HG02870 (cell line): ENCODE measurements at regions not wholly inside any gene's neighbourhood (a gene's known extent, or its start where the extent isn't known, plus 50 kb on each side); places are given as distances from the start of the nearest gene placed in this dataset.
"Not testable (repeated sequence)": the region's sequence is repeated elsewhere in the genome, so short reads cannot be mapped to it uniquely, and the experiment has no call there.

ENCODE experiments used
- ATAC-seq: cut with Tn5 transposase; IDR thresholded peaks from one replicate; pipeline ENCODE4 v1.9.1; 2021; ENCODE audit warnings: mild to moderate bottlenecking, moderate library complexity; ENCODE audit not compliant: unreplicated experiment

DNA sequence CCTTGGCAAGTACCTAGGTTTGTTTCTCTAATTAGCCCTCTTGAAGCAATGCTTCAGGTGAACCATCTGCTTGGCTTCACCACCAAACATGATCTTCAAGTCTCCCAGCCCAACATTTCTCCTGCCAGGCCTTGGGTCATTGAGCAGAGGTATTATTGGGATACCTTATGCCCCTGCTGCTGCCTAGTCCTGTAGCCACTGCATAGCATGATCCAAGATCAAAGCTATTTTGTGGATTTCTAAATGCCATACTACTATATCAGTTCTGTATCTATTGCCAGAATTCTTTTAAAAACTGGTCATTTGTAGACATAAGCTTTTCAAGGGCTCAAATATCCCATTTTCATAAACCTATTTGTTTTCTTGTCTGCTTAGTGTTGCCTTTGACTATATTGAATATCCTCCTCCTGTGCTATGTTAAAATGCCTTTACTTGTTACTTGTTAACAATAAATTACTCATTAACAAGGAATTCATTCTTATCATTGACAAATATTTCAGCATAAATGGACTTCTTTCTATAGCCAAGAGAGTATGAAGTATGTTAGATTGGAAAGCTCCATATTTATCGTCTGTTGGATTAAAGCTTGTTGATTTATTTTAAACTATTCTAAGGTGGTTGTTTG, 204.5 kb upstream of the RBBP8 start:
- no peak for ATAC-seq

DNA sequence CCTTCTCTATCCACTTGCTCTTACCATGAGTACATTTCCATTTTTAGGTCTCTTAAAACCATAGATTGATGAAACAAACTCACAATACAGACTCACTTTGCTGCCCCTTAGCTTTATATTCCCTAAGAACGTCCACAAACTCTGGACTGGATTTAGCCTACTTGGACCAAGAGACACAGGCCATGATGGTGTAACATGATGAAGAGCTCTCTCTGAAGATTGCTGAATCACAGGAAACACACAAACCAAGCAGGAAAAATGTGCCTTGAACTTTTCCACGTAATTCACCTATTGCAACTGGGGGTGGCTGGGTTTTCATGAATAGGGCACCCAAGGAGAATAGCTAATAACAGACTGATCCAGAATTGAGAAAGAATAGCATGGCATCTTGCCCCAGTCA, 201.7 kb upstream of the RBBP8 start:
- no peak for ATAC-seq

DNA sequence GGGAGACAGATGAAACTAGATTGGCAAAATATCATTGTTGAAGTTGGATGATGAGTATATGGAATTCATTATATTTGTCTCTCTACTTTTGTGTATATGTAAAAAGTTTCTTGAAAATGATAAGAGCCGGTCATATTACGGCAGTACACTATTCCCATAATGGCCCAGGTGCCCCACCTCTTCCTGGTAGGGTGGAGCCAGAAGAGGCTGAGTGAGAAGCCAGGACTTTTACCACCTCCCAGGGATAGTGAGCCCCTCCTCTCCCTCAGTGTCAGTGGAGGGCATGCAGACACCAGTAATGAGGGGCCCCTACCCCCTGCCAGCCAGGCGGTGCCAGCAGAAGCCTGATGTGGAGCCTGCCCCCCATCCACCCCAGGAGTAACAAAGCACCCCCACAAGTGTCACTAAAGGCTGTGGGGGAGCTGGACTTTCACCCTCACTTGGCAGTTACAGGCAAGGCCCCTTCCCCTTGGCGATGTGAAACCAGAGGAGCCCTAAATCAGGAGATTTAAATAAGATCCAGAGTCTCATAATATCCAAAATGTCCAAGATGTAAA, 198.9 kb upstream of the RBBP8 start:
- ATAC-seq: no peak

DNA sequence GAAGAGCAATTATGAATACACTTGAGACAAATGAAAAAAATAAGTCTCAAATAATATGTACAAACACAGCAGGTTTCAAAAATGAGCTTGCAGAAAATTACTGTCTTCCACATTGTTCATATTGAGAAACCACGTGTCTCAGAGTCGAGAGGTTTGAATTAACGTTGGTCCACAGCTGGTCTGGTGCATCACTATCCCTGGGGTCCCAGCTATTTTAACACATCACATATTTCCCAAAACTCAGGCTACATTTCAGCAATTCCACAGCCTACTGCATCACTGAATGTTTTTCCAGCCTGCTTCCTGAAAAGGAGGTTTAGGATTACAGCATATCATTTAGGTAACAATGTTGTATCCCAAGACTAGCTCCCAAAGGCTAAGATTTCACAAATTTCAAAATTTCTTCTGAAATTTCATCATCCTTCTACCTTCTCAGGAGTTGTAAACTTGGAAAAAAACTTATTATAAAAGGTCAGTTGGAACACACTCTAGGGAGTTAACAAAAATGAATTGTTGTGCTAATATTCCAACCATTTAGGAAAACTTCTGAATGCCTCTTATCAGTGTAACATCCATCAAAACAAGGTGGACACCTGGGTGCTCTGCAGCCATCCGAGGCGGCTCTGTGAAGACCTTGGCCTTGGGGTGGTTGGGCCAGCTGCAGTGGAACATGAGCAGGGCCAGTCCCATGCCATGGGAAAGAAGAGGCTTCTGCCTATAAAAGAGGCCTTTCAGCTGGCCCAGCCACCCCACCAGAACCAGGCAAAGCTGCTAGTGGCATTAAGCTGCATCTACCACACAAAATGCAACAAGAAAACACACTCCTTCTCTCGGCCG, 198.1 kb upstream of the RBBP8 start:
- ATAC-seq: no peak

DNA sequence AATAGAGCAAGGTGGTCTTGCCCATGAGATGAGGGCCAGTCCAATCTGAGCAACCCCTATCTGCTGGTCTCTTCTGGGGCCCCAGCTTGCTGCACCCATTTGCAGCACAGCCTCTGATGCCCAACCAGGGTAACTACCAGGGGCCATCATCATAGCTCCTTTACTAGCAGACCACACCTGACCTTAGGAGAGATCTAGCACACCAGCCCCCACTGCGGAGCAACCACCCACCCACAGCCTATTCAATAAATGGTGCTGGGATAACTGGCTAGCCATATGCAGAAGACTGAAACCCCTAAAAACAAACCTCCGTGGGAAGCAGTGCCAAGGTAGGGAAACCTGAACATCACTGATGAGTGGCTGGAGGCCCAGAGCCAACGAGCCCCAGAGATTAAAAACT, 196.1 kb upstream of the RBBP8 start:
- no peak for ATAC-seq

DNA sequence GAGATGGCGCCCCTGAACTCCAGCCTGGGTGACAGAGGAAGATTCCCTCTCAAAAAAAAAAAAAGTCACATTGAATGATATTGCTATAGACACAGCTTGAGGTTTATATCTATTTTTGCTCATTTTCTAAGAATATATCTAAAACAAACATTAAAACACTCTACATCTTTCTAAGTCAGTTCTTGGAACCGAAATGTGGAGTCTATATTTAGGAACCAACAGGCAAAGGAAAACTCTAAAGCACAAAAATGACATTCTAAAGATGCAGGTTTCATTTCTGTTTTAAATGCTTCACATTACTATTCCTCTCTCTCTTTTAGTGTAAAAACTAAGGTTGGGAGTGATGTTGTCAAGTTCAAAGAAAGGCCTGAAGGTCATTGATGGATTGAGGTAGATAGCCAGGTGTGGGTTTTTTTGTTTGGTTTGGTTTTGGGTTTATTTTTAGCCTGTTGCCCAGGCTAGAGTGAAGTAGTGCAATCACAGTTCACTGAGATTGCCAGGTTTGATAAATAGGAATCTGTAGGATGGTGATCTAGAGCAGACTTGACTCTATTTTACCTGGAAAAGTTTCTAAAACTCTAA, 194.0 kb upstream of the RBBP8 start:
- no peak for ATAC-seq

DNA sequence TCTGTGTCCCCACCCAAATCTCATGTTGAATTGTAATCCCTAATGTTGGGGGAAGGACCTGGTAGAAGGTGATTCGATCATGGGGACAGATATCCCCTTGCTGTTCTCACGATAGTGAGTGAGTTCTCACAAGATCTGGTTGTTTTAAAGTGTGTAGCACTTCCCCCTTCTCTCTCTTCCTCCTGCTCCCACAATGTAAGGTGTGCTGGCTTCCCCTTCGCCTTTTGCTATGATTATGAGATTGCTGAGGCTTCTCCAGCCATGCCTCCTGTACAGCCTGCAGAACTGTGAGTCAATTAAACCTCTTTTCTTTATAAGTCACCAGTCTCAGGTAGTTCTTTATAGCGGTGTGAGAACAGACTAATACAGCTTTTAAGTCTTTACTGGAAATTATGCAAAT, 193.3 kb upstream of the RBBP8 start:
- ATAC-seq: no peak

DNA sequence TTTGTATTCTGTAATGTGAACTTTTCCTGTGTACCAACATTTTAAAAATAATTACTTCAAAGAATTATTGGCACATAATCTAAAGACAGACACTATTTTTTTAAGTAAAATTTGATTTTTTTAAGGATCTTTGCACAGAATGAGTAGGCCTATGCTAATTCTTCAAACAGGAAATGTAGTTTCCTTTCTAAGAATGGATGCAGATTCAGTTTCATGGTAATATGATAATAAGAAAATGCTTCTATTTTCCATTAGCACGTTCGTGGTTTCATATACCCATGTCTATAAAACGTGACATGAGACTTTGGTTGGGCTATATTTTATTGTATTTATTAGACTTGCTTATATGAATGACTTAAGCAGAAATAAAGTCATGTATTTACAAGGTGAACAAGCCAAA, 191.8 kb upstream of the RBBP8 start:
- ATAC-seq: no peak

DNA sequence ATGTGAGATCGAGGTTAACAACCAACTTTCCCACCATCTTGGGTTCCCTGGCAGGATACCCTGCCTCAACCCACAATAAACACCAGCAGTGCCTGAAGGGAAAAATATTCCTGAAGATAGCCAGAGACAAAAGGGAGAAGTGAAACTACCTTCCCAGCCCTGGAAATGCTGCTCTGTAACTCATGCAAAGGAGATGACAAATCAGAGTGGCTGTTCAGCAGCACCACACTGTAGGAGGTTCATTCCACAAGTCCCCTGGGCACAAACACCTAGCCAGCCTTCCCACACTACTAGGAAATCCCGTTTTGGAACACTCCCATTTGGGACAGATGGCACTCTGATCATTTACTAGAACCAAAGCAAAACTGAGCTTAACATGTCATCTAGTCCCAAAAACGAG, 190.7 kb upstream of the RBBP8 start:
- ATAC-seq: no peak

DNA sequence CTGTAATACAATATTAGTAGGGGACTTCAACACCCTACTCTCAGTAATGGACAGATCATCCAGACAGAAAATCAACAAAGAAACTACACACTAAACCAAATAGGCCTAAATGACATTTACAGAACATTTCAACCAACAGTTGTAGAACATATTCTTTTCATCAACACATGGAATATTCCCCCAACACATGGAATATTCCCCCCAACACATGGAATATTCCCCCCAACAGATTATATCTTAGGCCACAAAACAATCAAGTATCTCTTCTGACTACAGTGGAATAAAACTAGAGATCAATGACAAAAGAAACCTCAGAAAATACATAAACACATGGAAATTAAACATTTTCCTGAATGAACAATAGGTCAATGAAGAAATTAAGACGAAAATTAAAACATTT, 187.2 kb upstream of the RBBP8 start:
- ATAC-seq: no peak

DNA sequence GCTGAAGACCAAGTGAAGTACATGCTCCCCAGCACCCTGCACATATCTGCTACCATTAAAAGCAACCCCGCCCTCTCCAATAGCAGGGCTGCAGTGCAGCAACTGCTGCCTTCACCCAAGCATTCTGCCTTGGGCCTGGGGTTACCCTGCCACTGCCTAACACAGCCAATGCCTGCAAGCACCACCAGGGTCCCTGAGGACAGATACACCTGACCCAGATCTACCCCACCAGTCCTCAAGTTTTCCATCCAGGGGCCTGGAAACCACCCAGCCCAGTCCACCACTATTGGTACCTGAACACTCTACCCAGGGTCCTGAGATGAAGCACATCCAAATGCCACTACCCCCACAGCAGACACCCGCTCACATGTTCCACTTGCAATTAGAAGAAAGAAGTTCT, 181.1 kb upstream of the RBBP8 start:
- no peak for ATAC-seq

DNA sequence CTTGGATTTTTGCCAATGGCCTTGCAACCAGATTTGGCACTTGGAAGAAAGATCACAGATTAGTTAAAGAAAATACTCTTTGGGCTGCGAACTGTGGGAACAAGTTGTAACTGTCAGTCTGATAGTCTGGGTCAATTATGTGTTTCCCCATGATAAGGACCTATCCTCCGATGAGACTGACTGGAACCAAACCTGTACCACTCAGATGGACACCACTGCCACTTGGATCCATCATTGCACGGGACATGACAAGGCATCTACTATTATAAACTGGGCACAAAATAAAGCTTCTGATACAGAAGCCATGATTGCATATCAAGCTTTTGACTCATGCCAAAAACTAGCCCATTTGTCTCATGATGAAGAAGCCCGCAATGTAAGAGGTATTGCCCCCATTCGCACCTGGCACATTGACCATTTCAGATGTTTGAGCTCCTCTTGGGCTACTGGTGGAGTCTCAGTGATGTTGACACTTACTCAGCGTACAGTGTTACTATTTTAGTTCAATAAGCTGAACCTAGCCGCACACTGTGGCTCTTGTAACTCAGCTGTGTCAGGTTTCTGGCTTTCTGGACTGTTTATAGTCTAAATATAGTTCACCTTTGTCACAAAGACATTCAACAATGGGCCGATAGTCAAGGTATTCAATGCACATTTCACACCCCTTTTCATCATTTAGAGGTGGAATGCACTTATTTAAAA, 179.8 kb upstream of the RBBP8 start:
- ATAC-seq: no peak

DNA sequence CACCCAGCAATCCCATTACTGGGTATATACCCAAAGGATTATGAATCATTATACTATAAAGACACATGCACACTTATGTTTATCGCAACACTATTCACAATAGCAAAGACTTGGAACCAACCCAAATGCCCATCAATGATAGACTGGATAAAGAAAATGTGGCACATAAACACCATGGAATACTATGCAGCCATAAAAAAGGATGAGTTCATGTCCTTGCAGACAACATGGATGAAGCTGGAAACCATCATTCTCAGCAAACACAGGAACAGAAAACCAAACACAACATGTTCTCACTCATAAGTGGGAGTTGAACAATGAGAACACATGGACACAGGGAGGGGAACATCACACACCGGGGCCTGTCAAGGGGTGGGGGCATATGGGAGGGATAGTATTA, 169.1 kb upstream of the RBBP8 start:
- not testable (repeated sequence) for ATAC-seq

DNA sequence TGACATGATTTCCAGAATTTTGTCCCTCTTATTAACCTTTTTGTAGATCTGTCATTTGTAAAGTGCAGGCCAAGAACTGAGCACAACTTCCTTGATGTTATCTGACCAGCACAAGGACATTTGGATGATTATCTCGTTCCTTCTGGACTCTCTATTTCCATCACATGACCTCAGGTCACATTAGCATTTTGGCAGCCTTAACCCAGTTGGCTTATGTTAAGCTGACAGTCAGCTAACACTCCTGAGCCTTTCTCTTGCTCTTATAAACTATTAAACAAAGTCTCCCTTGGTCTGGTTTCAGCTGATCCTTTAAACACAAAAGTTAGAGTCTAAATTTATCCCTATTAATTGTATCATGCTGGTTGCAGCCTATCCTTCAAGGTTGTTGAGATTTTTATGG, 167.2 kb upstream of the RBBP8 start:
- ATAC-seq: no peak

DNA sequence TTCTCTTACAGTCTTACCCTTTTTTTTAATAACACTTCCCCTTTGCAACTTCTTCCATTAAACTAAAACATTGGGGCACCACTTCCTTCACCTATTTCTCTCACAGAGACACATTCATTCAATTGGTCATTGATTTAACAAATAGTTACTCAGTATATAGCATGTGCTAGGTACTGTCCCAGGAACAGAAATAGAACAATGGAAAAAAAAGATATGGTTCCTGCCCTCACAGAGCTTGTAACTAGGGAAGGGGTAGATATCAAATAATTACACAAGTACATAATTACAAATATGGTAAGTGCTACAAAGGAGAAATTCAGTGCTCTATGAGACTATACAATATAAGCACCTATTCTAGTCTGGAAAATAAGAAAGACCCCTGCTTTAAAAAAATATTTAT, 165.5 kb upstream of the RBBP8 start:
- no peak for ATAC-seq

DNA sequence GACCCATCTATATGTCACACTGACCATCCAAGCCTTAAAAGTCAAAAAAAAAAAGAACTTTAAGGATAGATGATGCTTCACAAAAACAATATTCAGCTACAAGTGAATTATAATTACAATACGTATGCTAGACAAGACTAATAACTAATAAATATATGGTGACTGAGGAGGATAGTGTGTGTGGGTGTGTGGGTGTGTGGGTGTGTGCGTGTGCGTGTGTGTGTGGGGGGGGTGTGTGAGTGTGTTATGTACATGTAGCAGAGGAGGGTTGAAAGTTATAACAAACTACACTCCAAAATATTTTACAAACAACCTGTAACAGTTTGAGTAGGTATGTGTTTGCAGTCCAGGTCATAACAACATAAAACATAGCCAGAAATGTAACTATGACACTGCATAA, 159.2 kb upstream of the RBBP8 start:
- ATAC-seq: no peak

DNA sequence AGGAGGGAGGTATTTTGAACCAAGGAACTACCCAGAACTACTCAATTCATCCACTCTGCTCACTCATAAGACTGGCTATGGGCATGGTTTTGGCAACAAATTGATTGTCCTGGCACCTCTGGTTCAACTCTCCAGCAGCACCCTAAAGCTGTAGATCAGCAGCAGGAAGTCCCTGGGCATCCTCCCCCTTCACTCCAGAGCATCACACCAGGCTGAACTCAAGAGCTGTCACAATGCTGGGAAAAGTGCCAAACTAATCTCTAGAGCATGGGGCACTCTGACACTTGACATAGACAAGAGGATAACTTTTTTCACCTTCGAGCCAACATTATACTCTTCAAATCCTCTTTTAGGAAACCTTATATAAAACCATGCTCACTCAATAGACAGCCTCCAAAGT, 154.1 kb upstream of the RBBP8 start:
- no peak for ATAC-seq

DNA sequence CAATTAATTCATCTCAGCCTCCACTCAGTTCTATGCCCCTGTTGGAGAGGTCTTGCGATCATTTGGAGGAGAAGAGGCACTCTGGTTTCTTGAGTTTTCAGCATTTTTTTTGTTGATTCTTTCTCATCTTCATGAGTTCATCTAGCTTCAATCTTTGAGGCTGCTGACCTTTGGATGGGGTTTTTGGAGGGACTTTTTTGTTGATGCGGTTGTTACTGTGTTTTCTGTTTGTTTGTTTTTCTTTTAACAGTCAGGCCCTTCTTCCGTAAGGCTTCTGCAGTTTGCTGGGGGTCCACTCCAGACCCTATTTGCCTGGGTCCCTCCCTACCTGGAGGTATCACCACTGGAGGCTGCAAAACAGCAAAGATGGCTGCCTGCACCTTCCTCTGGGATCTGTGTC, 149.9 kb upstream of the RBBP8 start:
- ATAC-seq: no peak

DNA sequence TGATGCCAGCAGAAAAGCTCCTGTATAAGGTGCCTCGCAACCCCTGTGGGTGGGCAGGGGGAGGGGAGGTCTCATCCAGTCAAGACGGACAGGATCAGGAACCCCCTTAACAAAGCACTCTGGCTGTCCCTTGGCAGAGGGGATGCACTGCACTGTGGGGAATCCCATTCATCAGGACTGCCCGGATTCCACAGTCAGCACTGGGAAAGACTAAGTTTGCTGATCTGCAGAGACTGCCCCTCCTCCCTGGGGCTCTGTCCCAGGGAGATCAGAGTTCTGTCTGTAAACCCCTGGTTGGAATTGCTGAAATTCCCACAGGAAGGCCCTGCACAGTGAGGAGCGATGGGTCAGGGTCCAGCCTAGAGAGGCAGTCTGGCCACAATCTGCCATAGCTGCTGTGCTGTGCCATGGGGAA, 149.5 kb upstream of the RBBP8 start:
- no peak for ATAC-seq

DNA sequence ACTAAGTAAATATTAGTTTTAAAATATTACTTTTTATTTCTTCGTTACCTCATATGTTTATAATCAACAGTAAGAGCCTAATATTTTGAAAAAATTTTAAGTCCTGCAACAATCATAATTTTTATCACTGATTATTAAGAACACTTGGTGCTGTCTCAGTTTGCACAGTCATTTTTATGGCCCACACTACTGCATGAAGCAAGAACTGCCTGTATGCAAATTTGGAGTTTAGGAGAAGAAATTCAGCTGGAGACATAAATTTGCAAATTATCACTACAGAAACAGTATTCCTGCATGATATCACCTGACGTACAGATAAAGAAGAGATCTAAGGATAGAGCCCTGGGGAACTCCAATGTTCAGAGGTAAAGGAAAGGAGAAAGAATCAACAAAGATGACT, 144.1 kb upstream of the RBBP8 start:
- ATAC-seq: no peak

DNA sequence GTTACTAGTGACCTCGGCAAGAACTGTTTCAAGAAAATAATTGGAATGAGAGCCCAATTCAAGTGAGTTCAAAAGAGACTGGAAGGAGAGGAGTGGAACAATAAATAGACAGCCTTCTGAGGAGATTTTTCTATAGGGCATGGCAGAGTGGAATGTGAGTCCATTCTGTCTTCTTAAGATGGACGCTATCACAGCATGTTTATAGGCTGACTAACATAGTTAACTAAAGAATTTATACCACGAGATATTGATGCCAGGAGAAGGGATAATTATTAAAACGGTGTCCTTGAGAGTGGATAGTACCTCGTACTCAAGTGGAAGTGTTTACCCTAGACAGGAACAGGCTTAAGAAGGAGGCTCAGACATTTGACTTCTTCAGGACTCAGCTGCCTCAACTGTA, 143.5 kb upstream of the RBBP8 start:
- no peak for ATAC-seq
